Cardiac muscle cell (in vitro differentiated cells and primary cell): ENCODE measurements at regions not wholly inside any gene's neighbourhood (a gene's known extent, or its start where the extent isn't known, plus 50 kb on each side); places are given as distances from the start of the nearest gene placed in this dataset.

Source experiments
- DNase-seq, 2 donors: peaks; one replicate each; pipeline versions ENCODE4 v3.0.0 to v3.0.0-alpha.2; 2010 to 2017; ENCODE audit warnings: low read depth in 1 of 2, low spot score in 1 of 2
- H3K27ac ChIP-seq: fragments of 200-600 bp; sonication (generic); 2 replicates; pipeline ENCODE4 v1.5.1; 2016
- H3K27me3 ChIP-seq: fragments of 200-600 bp; sonication (generic); 2 replicates; pipeline ENCODE4 v1.6.0; 2016; ENCODE audit warnings: control low read depth
- H3K36me3 ChIP-seq: fragments of 200-600 bp; sonication (generic); 2 replicates; pipeline ENCODE4 v1.5.1; 2016; ENCODE audit warnings: control low read depth
- H3K4me1 ChIP-seq: fragments of 200-600 bp; sonication (generic); 2 replicates; pipeline ENCODE4 v1.8.1; 2017; ENCODE audit warnings: low read depth, mild to moderate bottlenecking, mixed run types
- H3K4me3 ChIP-seq: fragments of 200-600 bp; sonication (generic); 2 replicates; pipeline ENCODE4 v1.5.1; 2016; ENCODE audit warnings: mild to moderate bottlenecking
- H3K9me3 ChIP-seq: fragments of 200-600 bp; sonication (generic); 2 replicates; pipeline ENCODE4 v1.5.1; 2017; ENCODE audit warnings: low read depth, mild to moderate bottlenecking, control low read depth
- CTCF ChIP-seq: IDR thresholded peaks from 2 replicates; pipeline ENCODE4 v1.5.1; 2012; ENCODE audit warnings: low read depth, mild to moderate bottlenecking, low read length

- Histone ChIP-seq H3K27me3 (no peaks in the 10 kb centered on the region), H3K4me3 (no peak overlapping the region), H3K9me3 (no peaks in the 10 kb centered on the region), H3K36me3 (no peaks in the 10 kb centered on the region), H3K27ac (no peak overlapping the region), H3K4me1 (no peaks in the 10 kb centered on the region)
- no peak for DNase-seq
- TF ChIP-seq CTCF, result no peak
Measured at GRCh38 chr14:41374092-41374491, 232.6 kb upstream of the LRFN5 start.

GRCh38 chr14:41362139-41362538 lies 244.5 kb upstream of the LRFN5 start:
- H3K27ac ChIP-seq, result no peak overlapping the region
- no peak for DNase-seq
- H3K9me3 ChIP-seq, result no peaks in the 10 kb centered on the region
- no peak for TF ChIP-seq CTCF
- H3K36me3 ChIP-seq, result no peaks in the 10 kb centered on the region
- H3K27me3 ChIP-seq, result no peaks in the 10 kb centered on the region
- no peak overlapping the region for H3K4me3 ChIP-seq
- no peaks in the 10 kb centered on the region for H3K4me1 ChIP-seq

GRCh38 chr14:41360126-41360525 lies 246.6 kb upstream of the LRFN5 start:
- no peak overlapping the region for H3K4me3 ChIP-seq
- H3K27me3 ChIP-seq, result no peaks in the 10 kb centered on the region
- H3K4me1 ChIP-seq, result no peaks in the 10 kb centered on the region
- no peak for DNase-seq
- TF ChIP-seq CTCF, result no peak
- no peaks in the 10 kb centered on the region for H3K9me3 ChIP-seq
- H3K27ac ChIP-seq, result no peak overlapping the region
- no peaks in the 10 kb centered on the region for H3K36me3 ChIP-seq

GRCh38 chr14:41355866-41356265 lies 250.8 kb upstream of the LRFN5 start:
- TF ChIP-seq CTCF, result no peak
- Histone ChIP-seq H3K36me3 (no peaks in the 10 kb centered on the region), H3K9me3 (no peaks in the 10 kb centered on the region), H3K27me3 (no peaks in the 10 kb centered on the region), H3K4me3 (no peak overlapping the region), H3K4me1 (no peaks in the 10 kb centered on the region), H3K27ac (no peak overlapping the region)
- no peak for DNase-seq

GRCh38 chr14:41350476-41350875 lies 256.2 kb upstream of the LRFN5 start:
- no peaks in the 10 kb centered on the region for H3K36me3 ChIP-seq
- no peak overlapping the region for H3K4me3 ChIP-seq
- no peak overlapping the region for H3K27ac ChIP-seq
- no peak for DNase-seq
- no peak for TF ChIP-seq CTCF
- no peaks in the 10 kb centered on the region for H3K27me3 ChIP-seq
- no peaks in the 10 kb centered on the region for H3K9me3 ChIP-seq
- no peaks in the 10 kb centered on the region for H3K4me1 ChIP-seq
